Activated CD4-positive, alpha-beta T cell treated with anti-CD3 and anti-CD28 coated beads, Interleukin-2, Interleukin-4, amounts not matched to agents 100 ng/mL and 50 ng/mL, durations not matched to agents 16 hours and 8 hours (primary cell): ENCODE measurements at regions not wholly inside any gene's neighbourhood (a gene's known extent, or its start where the extent isn't known, plus 50 kb on each side); places are given as distances from the start of the nearest gene placed in this dataset.
"Not testable (repeated sequence)": the region's sequence is repeated elsewhere in the genome, so short reads cannot be mapped to it uniquely, and the experiment has no call there.

Source experiments
- DNase-seq: peaks from one replicate; pipeline ENCODE4 v3.0.0-alpha.2; 2020; ENCODE audit warnings: low spot score

- DNase-seq = no peak
Observed at GRCh38 chr16:63922560-63922959, 1199.3 kb downstream of the CDH11 start.

- DNase-seq = no peak
Observed at GRCh38 chr16:63921737-63922295, 1200.0 kb downstream of the CDH11 start.

GRCh38 chr16:63913290-63913689, 1208.6 kb downstream of the CDH11 start:
- DNase-seq = no peak

DNA sequence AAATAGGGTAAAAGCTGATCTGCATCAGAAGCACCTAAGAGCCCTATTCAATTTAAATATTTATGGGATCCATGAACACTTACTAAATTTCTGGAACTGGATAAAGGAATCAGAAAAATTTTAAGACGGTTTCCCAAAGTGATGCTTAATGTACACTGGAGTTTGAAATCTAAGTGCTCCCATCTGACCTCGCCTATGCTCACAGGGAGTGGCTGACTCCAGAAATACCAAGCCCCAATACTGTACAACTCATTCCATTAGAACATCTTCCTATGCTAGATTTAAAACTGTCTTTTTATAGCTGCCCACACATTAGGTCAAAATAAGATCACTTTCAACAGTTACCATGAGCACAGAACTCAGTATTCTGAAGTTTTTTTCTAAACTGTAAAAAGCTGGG, 1214.6 kb downstream of the CDH11 start:
- DNase-seq = no peak

DNA sequence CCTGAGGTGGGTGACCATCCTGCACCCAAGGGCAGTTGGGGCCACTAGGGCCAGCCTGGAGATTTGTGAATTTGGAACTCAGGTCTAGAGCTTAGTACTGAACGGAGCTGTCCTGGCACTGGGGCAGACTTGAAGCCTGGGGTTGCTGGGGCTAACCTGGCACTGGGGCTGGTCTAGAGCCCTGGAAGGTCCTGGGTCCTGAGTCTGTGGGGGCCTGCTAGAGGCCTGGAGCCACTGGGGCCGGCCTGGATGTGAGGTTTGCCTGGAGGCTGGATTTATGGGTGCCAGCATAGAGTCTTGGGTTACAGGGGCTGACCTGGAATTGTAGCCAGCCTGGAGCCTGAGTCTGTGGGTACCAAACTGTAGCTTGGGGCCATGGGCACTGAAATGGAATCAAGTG, 1216.9 kb downstream of the CDH11 start:
- no peak for DNase-seq

GRCh38 chr16:63904182-63904581, 1217.7 kb downstream of the CDH11 start:
- no peak for DNase-seq

DNA sequence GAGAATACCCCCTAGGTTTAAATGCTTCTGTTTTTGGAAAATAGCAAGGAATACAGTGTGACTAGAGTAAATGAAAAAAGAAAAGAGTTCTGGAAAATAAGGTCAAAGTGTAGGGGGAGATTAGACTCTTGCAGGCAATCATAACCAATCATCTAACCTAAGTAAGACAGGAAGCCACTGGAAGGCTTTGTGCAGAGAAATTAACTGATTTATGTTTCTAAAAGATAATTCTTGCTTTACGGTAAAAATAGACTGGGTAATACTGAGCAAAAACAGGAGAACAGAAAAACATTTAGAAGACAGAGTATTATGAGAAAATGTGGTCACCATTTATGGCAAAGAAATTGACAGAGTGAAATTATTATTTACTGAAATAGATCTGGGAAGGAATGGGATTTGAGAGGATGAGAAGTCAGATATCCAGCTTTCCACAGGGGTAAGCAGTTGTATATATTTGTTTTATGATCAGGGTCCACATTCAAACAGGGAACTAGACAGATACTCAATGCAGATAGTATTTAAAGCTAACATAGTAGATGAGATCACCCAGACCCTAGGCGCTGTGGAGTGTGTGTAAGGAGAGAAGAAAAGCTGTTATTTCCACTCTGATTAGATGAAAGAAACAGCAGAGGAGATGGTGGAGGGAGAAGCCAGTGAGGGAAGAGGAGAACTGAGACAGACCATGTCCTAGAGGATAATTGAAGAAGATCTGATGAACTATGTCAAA, 1225.3 kb downstream of the CDH11 start:
- DNase-seq = no peak

DNA sequence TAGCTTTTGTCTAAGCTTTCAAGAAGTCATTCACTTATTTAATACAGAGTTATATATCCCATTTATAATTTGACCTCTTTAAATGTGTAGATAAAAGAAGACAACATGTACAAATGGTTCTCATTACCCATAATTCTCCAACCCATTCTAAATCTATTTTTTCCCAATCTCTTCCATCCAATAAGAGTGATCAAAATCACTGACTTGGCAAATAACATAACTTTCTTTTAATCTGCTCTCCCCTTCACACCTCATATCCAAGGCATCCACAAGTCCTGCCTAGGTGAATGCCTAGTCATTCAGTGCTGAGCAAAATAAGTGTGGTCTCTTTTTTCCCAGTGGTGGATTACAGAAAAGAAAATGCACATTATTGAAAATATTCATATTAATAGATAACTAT, 1231.1 kb downstream of the CDH11 start:
- no peak for DNase-seq

DNA sequence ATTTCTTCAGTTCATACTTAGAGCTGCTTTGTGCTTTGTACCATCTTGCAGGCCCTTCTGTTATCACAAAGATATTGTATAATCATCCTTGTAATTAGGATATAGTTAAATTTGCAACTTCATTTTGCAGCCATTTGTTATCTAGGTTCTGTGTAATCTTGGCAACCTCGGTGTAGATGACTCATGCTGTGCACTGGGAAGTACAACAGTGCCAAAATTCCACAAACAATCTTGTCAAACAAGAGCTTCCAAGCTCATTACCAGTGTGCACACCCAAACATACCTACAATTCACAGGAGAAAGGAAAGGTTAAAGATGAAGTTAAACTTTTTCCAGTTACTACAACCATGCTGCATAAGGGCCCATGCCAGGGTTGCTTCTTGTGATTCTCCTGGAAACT, 1231.8 kb downstream of the CDH11 start:
- DNase-seq = no peak

GRCh38 chr16:63883091-63883490, 1238.8 kb downstream of the CDH11 start:
- DNase-seq = no peak

GRCh38 chr16:63882576-63882975, 1239.3 kb downstream of the CDH11 start:
- DNase-seq = no peak

DNA sequence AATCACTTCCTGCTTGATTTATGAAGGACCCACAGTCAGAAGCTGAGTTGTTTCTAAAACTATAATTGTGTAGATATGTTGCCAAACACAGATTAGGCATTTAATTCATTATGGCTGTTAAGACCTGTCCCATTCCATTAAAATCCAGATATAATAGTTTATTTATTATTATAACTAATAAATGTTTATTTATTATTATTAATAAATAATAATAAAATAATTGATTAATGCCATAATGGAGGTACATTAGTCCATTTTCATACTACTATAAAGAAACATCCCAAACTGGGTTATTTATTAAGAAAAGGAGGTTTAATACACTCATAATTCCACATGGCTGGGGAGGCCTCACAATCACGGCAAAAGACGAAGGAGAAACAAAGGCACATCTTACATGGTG, 1240.9 kb downstream of the CDH11 start:
- no peak for DNase-seq

DNA sequence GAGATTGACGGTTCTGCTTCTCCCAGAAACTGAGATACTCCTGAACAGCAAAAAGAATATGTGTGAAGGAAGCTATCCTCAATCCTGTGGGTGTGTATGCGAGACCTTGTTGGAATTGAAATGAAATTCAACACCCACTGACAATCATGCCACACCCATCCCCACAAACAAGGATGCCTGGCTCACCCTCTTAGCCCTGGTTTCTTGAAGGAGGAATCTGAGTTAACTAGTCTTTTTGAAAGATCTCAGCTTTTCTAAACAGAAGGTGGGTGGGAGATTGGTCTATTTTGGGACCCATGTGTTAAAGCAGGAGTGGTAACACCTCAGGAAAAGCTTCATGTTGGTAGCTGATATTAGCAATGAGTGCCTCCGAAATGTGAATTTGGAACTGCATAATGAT, 1244.5 kb downstream of the CDH11 start:
- no peak for DNase-seq

GRCh38 chr16:63876103-63876502, 1245.8 kb downstream of the CDH11 start:
- DNase-seq = no peak

GRCh38 chr16:63860700-63861099, 1261.2 kb downstream of the CDH11 start:
- DNase-seq = not testable (repeated sequence)

DNA sequence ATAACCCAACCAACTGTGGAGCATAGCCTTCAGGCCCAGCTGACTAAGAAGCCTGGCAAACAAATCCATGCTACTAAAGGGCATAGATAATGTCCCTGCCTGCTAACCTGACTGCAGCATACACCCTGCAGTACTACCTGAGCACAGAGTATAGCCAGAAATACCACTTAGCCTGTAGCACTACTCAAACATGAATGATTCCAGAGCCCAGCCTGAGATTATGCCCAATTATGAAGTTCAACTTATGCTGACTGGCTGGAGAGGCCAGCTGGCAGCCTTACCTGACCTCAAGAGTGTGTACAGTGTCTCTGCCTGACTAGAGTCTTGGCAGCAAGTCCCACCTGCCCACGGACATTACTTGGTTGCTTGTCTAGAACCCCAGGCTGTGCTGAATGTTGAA, 1265.3 kb downstream of the CDH11 start:
- DNase-seq = no peak

- DNase-seq = no peak
Observed at GRCh38 chr16:63850979-63851378, 1270.9 kb downstream of the CDH11 start.

GRCh38 chr16:63841271-63841670, 1280.6 kb downstream of the CDH11 start:
- DNase-seq = no peak

GRCh38 chr16:63830061-63830460, 1291.8 kb downstream of the CDH11 start:
- DNase-seq = no peak

GRCh38 chr16:63822818-63823217, 1299.0 kb downstream of the CDH11 start:
- DNase-seq = no peak

GRCh38 chr16:63816276-63816675, 1305.6 kb downstream of the CDH11 start:
- no peak for DNase-seq

DNA sequence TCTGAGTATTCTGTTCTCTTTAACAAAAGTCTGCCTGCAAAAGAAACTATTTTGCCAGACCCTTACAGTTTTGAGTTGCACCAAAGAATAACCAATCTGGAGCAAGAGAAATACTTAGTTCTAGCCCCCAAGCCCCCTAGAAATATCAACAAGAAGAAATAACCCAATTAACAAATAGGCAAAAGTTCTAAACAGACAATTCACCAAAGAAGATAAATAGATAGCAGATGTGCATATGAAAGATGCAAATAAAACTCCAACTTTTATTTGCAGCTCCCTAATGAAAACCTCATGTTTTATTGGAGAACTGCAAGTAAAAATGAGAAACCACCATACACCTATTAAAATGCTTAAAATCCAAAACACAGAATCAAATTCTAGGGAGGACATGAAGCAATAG, 1308.0 kb downstream of the CDH11 start:
- DNase-seq = no peak

DNA sequence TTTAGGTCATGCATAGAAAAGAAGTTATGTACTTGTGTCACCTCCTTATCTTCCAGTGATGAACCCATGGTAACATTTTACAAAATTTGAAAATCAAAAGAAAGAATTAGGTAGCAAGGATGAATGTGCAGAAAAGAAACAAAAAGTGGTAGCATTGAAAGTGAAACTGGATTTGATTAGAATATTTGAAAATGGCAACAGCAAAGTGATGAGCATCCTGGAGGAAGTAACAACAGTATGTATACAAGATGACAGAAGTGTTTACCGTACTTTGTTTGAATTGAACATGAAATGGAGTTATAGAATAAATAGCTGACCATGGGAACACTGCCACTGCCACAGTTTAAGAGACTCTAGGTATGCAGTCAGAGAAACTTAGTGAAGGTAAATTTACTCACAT, 1313.1 kb downstream of the CDH11 start:
- no peak for DNase-seq
